GM18907 (cell line): ENCODE measurements at regions not wholly inside any gene's neighbourhood (a gene's known extent, or its start where the extent isn't known, plus 50 kb on each side); places are given as distances from the start of the nearest gene placed in this dataset.

Source experiments
- ATAC-seq: cut with Tn5 transposase; IDR thresholded peaks from one replicate; pipeline ENCODE4 v1.9.1; 2021; ENCODE audit warnings: mild to moderate bottlenecking, moderate library complexity; ENCODE audit not compliant: unreplicated experiment

DNA sequence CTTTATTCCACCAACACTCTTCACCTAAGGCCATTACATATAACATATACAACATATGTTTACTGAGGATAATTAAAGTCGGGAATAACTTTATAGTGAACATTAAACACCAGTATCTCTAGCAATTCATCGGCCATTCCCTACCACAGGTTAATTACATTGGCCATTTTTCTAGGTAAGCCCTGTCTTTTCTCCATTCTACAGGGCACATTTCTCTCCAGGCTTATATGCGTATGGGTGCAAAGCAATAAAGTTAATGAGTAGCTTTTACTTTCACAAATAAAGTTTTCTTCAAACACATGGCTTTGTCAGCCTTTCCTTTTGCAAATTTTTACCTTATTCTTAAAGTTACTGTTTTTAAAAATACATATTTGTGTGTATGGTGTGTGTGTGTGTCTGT, 111.9 kb upstream of the IQCM start:
- ATAC-seq: no peak

DNA sequence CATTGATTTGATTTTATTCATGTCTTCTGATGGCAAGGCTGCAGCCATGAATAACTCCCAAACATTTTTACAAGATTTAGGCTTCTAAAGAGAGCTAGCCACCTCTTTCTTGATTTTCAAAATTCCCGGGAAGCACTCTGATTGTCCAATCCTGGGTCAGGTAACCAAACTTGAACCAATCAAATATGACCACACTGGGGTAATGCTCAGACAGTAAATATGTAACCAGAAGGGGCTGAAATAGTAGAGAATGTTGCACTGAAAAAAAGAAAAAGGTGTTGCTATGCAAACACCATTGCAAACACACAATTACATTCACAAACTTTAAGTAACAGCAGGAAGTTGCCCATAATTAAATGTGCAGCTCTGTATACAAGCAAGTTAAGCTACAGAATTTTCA, 112.9 kb upstream of the IQCM start:
- no peak for ATAC-seq

DNA sequence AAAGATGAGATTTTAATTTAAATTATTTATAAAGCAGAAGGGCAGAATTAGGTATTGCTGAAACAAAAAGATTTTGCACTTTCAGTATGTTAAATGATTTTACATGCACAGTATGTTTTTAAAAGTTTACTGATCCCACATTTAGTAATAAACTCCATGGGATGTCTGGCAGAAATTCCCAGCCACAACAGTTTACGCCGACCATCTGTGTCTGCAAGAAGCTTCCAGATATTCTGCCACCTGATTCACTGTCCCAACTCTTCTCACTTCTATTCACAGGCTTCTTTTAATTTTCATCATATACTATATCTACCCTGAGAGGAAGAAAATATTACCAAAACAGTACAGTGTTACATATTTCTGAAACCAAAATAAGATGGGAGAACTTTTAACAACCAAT, 115.8 kb upstream of the IQCM start:
- ATAC-seq: no peak

DNA sequence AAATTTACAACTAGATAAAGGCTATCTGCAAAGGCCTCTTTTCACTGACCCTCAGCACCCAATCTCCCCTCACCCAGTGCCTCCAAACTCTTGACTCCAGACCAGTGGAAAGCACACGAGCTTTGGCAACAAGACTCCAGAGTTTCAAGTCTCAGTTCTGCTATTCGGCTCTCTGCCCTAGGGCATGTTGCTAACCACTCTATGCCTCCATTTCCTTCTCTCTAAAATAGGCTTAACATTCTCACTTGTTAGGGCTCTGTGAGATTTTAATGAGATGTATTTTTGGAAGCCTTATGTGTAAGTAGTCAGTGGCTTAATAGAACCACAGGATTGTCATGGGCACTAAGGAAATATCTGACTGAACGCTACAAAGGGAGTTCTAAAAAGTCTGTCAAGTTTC, 116.5 kb upstream of the IQCM start:
- no peak for ATAC-seq

DNA sequence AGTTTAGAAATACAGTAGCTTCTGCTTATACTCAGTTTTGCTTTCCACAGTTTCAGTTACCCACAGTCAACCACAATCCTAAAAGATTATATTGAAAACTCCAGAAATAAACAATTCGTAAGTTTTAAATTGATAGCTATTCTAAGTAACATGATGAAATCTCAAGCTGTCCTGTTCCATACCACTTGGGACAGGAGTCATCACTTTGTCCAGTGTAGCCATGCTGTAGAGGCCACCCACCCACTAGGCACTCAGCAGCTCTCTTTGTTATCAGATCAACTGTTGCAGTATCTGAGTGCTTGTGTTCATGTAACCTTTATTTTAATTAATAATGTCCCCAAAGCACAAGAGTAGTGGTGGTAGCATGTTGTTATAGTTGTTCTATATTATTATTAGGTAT, 117.5 kb upstream of the IQCM start:
- ATAC-seq: no peak

DNA sequence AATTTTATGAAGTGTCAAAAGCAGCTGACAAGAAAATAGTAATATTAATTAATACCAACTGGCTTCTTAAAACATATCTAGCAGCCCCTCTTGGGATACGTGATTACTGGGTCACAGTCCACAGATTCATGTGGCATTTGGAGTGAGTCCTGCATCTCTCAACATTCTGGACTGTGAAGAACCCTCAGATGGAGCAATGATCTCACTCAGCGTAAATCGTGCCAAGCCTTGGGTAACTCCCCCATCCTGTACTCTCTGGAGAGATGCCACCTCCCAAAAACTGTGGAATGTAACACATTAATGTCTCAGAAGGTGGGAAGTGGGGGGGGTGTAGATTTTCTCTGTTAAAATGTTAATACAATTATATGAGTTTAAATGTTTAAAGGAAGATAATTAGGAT, 118.2 kb upstream of the IQCM start:
- ATAC-seq: no peak

- no peak for ATAC-seq
Measured at GRCh38 chr4:149949381-149949780, 128.9 kb upstream of the DCLK2 start.

DNA sequence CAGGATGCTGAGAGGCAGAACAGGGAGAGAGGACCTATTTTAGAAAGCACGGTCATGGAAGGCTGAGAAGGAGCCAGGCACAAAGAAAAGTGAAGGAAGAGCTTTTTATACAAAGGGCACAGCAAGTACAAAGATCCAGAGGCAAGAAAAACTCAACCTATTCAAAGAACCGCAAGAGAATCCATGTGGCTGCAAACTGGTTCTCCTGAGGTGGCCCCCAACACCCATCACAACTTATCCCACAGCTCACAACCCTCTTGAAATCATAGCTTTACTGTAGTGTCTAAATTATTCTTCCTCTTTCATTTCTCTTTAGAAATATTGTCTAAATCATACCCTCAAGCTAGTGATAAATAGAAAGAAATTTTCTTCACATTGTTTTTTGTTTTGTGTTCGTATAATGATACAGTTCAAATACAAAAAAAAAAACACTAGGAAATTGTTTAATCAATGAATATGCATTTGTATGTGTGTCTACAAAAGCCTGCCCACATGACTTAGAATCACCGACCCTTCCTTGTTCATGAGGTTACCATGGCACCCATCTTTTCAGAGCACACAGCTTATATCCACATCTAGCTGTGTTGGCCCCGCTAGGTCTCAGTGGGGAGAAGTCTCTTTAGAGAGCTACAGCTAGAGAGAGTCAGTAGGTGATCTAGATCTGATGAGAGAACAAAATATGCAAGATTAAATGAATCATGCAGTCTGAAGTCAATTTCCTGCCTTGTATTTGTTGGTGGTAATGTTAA, 126.9 kb upstream of the DCLK2 start:
- ATAC-seq: no peak

- no peak for ATAC-seq
Measured at GRCh38 chr4:149952101-149952500, 126.1 kb upstream of the DCLK2 start.

DNA sequence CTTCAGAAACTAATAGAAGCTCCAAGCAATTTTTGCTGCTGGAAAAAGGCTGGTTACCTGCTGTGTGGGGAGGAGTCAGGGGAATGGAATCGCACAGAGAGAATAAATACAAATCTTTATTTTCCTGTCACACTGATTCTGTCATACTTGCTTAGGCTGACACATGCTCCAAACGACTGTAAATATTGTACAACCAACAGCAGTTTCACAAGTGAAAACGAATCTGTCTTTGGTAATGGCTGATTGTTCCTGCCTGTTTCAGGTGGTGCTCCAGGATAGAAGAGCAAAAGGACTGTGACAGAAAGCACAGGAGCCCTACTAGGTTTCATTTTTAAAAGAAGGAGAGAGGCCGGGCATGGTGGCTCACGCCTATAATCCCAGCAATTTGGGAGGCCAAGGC, 125.5 kb upstream of the DCLK2 start:
- ATAC-seq: no peak

GRCh38 chr4:149955780-149956390, 122.4 kb upstream of the DCLK2 start:
- no peak for ATAC-seq

DNA sequence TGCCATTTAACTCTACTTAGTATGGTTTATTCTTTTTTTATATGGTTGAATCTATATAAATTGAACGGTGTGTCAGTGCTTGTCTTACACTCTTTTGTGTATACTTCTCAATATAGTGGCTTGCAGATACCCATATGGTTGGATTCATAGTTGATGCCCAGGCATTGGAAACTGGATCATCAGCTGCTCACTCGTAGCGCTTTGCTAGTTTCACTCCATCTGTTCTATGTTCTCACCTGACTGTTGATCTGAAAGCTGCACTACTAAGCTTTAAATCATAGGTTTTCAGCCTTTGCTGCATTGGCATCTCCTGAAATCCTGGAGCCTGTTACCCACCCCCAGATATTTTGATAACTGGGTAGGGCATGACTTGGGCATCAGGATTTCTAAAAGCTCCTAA, 121.6 kb upstream of the DCLK2 start:
- no peak for ATAC-seq

- no peak for ATAC-seq
Measured at GRCh38 chr4:149961876-149962597, 116.2 kb upstream of the DCLK2 start.

DNA sequence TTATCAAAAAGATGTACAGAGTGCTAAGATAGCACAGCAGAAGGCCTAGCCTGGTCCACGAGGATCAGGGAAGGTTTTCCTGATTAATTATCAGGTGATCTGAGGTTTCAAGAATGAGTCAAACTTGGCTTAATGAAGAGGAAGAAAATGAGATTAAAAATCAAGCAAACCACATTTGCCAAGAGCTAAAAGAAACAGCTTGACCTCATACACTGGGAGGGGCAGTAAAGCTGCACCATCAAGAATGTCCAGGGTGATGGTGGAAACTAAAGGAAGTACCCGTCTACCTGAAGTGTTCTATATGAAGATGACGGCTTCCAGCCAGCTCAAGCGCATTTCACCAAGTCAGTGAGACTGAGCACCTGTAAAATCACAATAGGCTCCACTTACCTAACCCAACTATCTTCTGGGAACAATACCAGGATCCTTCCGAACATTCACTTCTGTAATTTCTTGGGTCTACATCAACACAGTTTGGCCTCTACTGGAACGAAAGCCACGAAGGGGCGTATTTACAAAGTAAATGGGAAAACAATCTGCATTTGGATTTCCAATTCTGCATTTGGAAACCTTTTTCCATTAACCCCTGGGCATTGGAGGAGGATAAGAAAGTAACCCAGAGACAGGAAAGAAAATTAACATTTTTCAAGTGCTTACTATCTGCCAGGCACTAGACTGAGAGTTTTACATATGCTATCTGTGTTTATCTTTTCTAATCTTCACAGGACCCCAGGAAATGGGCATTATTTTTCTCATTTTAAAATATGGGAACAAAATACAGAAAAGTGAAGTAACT, 114.0 kb upstream of the DCLK2 start:
- no peak for ATAC-seq

DNA sequence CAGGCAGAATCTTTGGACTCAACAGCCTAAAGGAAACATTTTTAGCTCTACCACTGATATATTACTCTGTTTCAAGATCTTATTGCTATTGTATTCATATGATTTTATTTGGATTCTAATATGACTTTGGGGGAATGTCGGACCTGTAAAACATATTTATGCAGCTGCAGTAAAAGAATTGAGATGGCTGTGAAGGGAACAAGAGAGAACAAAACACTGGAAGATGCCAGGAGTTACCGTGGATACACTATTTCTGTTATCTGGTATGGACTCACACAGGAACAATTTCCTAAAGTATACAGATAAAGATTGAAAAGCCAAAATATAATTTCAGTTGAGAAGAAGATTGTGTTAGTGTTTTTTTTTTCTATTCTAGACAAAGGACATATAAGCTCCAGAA, 113.0 kb upstream of the DCLK2 start:
- no peak for ATAC-seq

GRCh38 chr4:149972407-149972806, 105.8 kb upstream of the DCLK2 start:
- ATAC-seq: no peak

DNA sequence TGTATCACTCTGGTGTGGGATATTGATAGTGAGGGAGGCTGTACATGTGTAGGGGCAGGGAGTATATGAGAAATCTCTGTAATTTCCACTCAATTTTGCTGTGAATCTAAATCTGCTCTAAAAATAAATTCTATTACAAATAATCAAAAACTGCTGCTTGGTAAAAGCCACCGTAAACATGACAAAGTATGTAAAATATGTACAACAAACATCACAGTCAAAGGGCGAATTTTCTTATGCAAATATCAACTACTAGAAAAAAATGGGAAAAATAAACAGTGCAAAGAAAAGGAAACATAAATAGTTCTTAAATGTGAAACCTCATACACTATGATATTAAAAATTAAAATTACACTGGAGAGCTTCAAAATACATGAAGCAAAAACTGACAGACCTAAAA, 105.1 kb upstream of the DCLK2 start:
- ATAC-seq: no peak

DNA sequence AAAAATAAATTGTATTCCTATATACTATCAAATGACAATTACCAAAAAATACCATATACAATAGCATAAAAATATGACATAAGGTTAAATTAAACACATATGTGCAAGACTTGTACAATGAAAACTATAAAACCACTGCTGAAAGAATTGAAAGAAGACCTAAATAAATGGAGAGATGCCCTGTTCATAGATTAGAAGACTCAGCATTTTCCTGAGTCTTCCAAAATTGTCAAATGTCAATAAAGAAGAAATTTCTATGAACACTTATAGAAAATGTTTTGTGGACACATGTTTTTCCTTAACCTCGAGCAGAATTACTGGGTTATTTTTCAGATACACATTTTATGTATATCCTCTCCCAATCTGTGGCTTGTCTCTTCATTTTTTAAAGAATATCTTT, 103.1 kb upstream of the DCLK2 start:
- no peak for ATAC-seq

GRCh38 chr4:149980121-149980682, 98.0 kb upstream of the DCLK2 start:
- ATAC-seq: no peak

DNA sequence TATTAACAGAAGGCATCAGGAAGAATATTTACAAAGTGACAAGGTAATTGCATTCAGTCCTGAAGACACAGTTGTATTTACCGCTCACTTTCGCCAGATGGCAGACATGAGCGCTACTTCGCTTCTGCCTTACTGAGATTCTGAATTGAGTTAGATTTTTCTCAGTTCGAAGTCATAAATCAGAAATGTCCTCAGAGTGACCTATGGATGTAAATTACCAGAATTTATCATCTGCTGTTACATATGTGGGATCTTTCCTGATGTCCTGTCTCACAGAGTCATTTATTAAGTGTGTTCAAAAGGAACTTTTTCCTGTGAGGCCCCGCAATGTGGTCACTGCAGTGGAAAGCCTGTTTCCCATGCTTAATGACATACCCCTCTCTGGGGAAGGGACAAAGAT, 97.3 kb upstream of the DCLK2 start:
- ATAC-seq: peak; percentile 79

DNA sequence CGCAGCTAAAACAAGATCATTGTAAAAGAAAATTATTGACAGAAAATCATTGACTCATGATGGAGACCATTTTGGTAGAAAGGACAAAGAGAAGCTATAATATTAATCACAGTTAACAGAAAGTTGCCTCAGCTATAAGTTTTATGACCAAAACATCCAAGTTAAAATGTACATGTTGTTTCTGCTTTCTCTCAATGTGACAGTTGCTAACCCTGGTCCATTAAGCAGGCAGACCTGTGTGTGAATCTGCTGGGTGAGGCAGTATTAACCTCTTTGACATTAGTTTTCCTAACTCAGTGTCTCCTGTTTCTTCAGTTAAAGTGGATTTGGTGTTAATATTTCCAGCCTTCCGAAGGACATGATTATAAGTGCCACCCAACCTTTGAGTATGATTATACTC, 94.8 kb upstream of the DCLK2 start:
- no peak for ATAC-seq
